OCI-LY7 (cell line): ENCODE measurements at regions not wholly inside any gene's neighbourhood (a gene's known extent, or its start where the extent isn't known, plus 50 kb on each side); places are given as distances from the start of the nearest gene placed in this dataset.

Experiments
- BruUV-seq: library from RNA; stranded (reverse); fragments of 400-500 nt; replicated peaks from 2 replicates; lab custom pipeline; 2021; lab: Mats Ljungman, UMichigan
- CTCF ChIA-PET: fragments of 300-600 bp; sonication (Branson Sonifier 250); formaldehyde crosslinking; loops from one replicate; lab custom pipeline; 2022; ENCODE audit warnings: antibody characterized with exemption; ENCODE audit not compliant: unreplicated experiment; lab: Charles Lee
- POLR2A ChIA-PET: fragments of 300-600 bp; sonication (Branson Sonifier 250); formaldehyde crosslinking; loops from one replicate; lab custom pipeline; 2022; ENCODE audit warnings: antibody characterized with exemption; lab: Charles Lee
- DNase-seq: peaks from one replicate; pipeline ENCODE4 v3.0.0-alpha.2; 2015; ENCODE audit warnings: low spot score
- H2AFZ ChIP-seq: fragments of 200-600 bp; sonication (generic), shearing (Covaris generic); 2 replicates; pipeline ENCODE4 v1.6.1; 2014; ENCODE audit warnings: mild to moderate bottlenecking, antibody characterized with exemption, low read length, moderate library complexity
- H3K27ac ChIP-seq: fragments of 200-600 bp; sonication (generic); 2 replicates; pipeline ENCODE4 v1.5.1; 2014; ENCODE audit warnings: mixed run types, low read depth, mild to moderate bottlenecking, moderate library complexity, low read length, inconsistent platforms; ENCODE audit not compliant: poor library complexity, severe bottlenecking
- H3K36me3 ChIP-seq: fragments of 200-600 bp; sonication (generic); 2 replicates; pipeline ENCODE4 v1.6.1; 2014; ENCODE audit warnings: mild to moderate bottlenecking, antibody characterized with exemption, low read length, moderate library complexity, mixed read lengths; ENCODE audit not compliant: insufficient read depth
- H3K4me1 ChIP-seq: fragments of 200-600 bp; sonication (generic); 2 replicates; pipeline ENCODE4 v1.5.1; 2014; ENCODE audit warnings: mild to moderate bottlenecking, low read length; ENCODE audit not compliant: insufficient read depth, poor library complexity, severe bottlenecking
- H3K4me2 ChIP-seq: fragments of 200-600 bp; sonication (generic); 2 replicates; pipeline ENCODE4 v1.6.1; 2014; ENCODE audit warnings: mild to moderate bottlenecking, low read length
- H3K4me3 ChIP-seq: fragments of 200-600 bp; sonication (generic); 2 replicates; pipeline ENCODE4 v1.5.1; 2014; ENCODE audit warnings: mild to moderate bottlenecking, low read depth, low read length; ENCODE audit not compliant: poor library complexity, severe bottlenecking
- H3K79me2 ChIP-seq: fragments of 200-600 bp; sonication (generic); 2 replicates; pipeline ENCODE4 v1.6.1; 2016; ENCODE audit warnings: low read depth, mild to moderate bottlenecking, low read length, moderate library complexity, mixed read lengths; ENCODE audit not compliant: insufficient read depth
- H3K9me2 ChIP-seq: fragments of 200-600 bp; sonication (generic); 2 replicates; pipeline ENCODE4 v1.6.1; 2016; ENCODE audit warnings: mild to moderate bottlenecking, low read length, mixed read lengths; ENCODE audit not compliant: insufficient read depth
- H3K9me3 ChIP-seq: fragments of 200-600 bp; sonication (generic); 2 replicates; pipeline ENCODE4 v1.6.1; 2014; ENCODE audit warnings: mild to moderate bottlenecking, mixed run types, low read length, mixed read lengths
- H4K20me1 ChIP-seq: fragments of 200-600 bp; sonication (generic); 2 replicates; pipeline ENCODE4 v1.6.1; 2014; ENCODE audit warnings: mild to moderate bottlenecking, antibody characterized with exemption, low read length, moderate library complexity, mixed read lengths; ENCODE audit not compliant: insufficient read depth
- EZH2phosphoT487 ChIP-seq: fragments of 200-600 bp; sonication (generic); IDR thresholded peaks from 2 replicates; pipeline ENCODE4 v1.6.1; 2018; ENCODE audit warnings: low read depth, borderline replicate concordance, mild to moderate bottlenecking, mixed run types, antibody characterized with exemption, low read length, moderate library complexity, mixed read lengths
- intact Hi-C: fragments of 100-400 bp; cut with micrococcal nuclease; formaldehyde crosslinking; loops from one replicate; pipeline ENCODE4 v1.10.0; 2022; ENCODE audit not compliant: unreplicated experiment
- TF ChIP-seq, protein P1 (sequence below): fragments of 200-600 bp; sonication (generic); conservative IDR thresholded peaks from 2 replicates; pipeline ENCODE4 v1.5.1; 2014; ENCODE audit warnings: mild to moderate bottlenecking, antibody characterized with exemption, low read length, moderate library complexity, mixed read lengths

DNA sequence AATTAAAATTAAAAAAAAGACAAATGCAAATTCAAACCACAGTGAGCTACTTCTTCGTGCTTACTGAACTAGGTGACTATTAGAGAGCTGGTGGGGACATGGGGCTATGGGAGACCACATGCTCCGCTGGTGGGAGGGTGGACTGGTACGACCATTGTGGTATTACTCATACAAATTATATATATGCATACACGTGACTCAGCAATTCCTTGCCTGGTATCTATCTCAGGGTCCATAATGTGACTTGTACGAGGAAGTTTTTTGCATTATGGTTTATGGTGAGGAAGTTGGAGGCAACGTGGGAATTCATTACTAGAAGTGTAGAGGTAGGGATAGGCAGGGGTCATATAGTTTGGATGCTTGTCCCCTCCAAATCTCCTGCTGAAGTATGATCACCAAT is 1112.7 kb downstream of the TYW1 start:
- H2AFZ ChIP-seq, result no peak overlapping the region
- H3K36me3 ChIP-seq, result no peaks in the 10 kb centered on the region
- H3K27ac ChIP-seq, result no peak overlapping the region
- intact Hi-C loops, result no loop called here
- no peaks in the 10 kb centered on the region for H3K79me2 ChIP-seq
- no peaks in the 10 kb centered on the region for H3K9me2 ChIP-seq
- ChIA-PET POLR2A (no interaction called here), CTCF (no interaction called here)
- H3K4me3 ChIP-seq, result no peak overlapping the region
- DNase-seq, result no peak
- H3K4me1 ChIP-seq, result no peaks in the 10 kb centered on the region
- no TSS peak for BruUV-seq
- no peaks in the 10 kb centered on the region for H4K20me1 ChIP-seq
- no peak overlapping the region for H3K4me2 ChIP-seq
- no peaks in the 10 kb centered on the region for H3K9me3 ChIP-seq
- TF ChIP-seq EZH2phosphoT487, result no peak
- TF ChIP-seq, protein P1, sequence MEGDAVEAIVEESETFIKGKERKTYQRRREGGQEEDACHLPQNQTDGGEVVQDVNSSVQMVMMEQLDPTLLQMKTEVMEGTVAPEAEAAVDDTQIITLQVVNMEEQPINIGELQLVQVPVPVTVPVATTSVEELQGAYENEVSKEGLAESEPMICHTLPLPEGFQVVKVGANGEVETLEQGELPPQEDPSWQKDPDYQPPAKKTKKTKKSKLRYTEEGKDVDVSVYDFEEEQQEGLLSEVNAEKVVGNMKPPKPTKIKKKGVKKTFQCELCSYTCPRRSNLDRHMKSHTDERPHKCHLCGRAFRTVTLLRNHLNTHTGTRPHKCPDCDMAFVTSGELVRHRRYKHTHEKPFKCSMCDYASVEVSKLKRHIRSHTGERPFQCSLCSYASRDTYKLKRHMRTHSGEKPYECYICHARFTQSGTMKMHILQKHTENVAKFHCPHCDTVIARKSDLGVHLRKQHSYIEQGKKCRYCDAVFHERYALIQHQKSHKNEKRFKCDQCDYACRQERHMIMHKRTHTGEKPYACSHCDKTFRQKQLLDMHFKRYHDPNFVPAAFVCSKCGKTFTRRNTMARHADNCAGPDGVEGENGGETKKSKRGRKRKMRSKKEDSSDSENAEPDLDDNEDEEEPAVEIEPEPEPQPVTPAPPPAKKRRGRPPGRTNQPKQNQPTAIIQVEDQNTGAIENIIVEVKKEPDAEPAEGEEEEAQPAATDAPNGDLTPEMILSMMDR, result no peak

DNA sequence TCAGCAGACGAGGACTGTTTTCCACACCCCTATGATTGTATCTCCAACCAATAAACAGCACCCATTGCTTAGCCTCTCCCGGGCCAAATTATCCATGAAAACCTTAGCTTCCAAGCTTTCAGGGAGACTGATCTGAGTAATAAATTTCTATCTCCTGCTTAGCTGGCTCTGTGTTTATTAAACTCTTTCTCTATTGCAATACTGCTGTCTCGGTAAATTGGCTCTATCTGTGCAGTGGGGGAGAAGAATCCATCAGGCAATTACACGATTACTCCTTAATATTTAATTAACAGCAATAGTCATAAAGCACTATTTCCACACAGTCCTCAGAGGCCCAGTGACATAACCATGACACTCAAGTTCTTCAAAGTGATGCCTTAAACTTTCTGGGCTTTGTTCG is 1122.8 kb downstream of the TYW1 start:
- Histone ChIP-seq H3K4me1 (no peaks in the 10 kb centered on the region), H3K4me3 (no peak overlapping the region), H3K79me2 (no peaks in the 10 kb centered on the region), H3K27ac (no peak overlapping the region), H3K4me2 (no peak overlapping the region), H2AFZ (no peak overlapping the region), H3K36me3 (no peaks in the 10 kb centered on the region), H3K9me3 (no peaks in the 10 kb centered on the region), H4K20me1 (no peaks in the 10 kb centered on the region), H3K9me2 (no peaks in the 10 kb centered on the region)
- ChIA-PET CTCF (no interaction called here), POLR2A (no interaction called here)
- TF ChIP-seq, protein P1, result no peak
- no peak for TF ChIP-seq EZH2phosphoT487
- BruUV-seq, result no TSS peak
- intact Hi-C loops, result no loop called here
- no peak for DNase-seq

DNA sequence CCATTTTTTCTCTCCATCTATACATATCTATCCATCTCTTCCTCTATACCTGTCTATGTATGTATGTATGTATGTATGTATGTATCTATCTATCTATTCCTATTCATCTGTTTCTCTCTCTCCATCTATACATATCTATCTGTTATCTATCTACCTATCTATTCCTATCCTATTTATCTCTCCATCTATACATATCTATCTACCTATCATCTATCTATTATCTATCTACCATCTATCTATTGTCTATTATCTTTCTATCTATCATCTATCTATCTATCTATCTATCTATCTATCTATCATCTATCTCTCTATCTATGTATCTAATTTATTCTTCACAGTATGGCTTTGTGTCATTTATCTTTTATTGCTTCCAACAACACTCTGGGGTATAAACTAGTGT is 1124.4 kb downstream of the TYW1 start:
- BruUV-seq, result no TSS peak
- H3K36me3 ChIP-seq, result no peaks in the 10 kb centered on the region
- no peaks in the 10 kb centered on the region for H3K9me3 ChIP-seq
- no peaks in the 10 kb centered on the region for H3K79me2 ChIP-seq
- no peak overlapping the region for H3K27ac ChIP-seq
- CTCF ChIA-PET, result no interaction called here
- H3K4me2 ChIP-seq, result no peak overlapping the region
- no peak for TF ChIP-seq EZH2phosphoT487
- TF ChIP-seq, protein P1, result no peak
- intact Hi-C loops, result no loop called here
- no peaks in the 10 kb centered on the region for H4K20me1 ChIP-seq
- no peak overlapping the region for H2AFZ ChIP-seq
- H3K4me3 ChIP-seq, result no peak overlapping the region
- no peaks in the 10 kb centered on the region for H3K9me2 ChIP-seq
- no peaks in the 10 kb centered on the region for H3K4me1 ChIP-seq
- DNase-seq, result no peak
- POLR2A ChIA-PET, result no interaction called here
